ENCODE measurements at regions not wholly inside any gene's neighbourhood (a gene's known extent, or its start where the extent isn't known, plus 50 kb on each side); places are given as distances from the start of the nearest gene placed in this dataset.

- TF ChIP-seq, protein P1, sequence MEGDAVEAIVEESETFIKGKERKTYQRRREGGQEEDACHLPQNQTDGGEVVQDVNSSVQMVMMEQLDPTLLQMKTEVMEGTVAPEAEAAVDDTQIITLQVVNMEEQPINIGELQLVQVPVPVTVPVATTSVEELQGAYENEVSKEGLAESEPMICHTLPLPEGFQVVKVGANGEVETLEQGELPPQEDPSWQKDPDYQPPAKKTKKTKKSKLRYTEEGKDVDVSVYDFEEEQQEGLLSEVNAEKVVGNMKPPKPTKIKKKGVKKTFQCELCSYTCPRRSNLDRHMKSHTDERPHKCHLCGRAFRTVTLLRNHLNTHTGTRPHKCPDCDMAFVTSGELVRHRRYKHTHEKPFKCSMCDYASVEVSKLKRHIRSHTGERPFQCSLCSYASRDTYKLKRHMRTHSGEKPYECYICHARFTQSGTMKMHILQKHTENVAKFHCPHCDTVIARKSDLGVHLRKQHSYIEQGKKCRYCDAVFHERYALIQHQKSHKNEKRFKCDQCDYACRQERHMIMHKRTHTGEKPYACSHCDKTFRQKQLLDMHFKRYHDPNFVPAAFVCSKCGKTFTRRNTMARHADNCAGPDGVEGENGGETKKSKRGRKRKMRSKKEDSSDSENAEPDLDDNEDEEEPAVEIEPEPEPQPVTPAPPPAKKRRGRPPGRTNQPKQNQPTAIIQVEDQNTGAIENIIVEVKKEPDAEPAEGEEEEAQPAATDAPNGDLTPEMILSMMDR (IDR thresholded peaks at IDR 0.05): no peak
- no peak for TF ChIP-seq ZFX (IDR thresholded peaks at IDR 0.05; ENCODE audit: borderline replicate concordance)
Observed at GRCh38 chr4:141919649-141920048, 283.3 kb downstream of the IL15 start.

Measured in 22Rv1 (cell line).